ENCODE measurements at regions not wholly inside any gene's neighbourhood (a gene's known extent, or its start where the extent isn't known, plus 50 kb on each side); places are given as distances from the start of the nearest gene placed in this dataset.

GRCh38 chr11:25271301-25271700, 774.4 kb downstream of the LUZP2 start:
- peaks cover 3% of the 10 kb centered on the region; the same call in 1 of the 3 replicates for H3K9me3 Mint-ChIP-seq
- no peaks in the 10 kb centered on the region for H3K27me3 ChIP-seq (ENCODE audit: insufficient read depth)
- H3K9me2 ChIP-seq (ENCODE audit: insufficient read depth): no peaks in the 10 kb centered on the region
- H3K27me3 Mint-ChIP-seq (ENCODE audit: insufficient read depth, low read depth, poor library complexity): peaks cover under 1% of the 10 kb centered on the region
- H2AFZ ChIP-seq: no peak overlapping the region
- no peak overlapping the region for H3K4me3 Mint-ChIP-seq
- no peaks in the 10 kb centered on the region for H3K4me1 ChIP-seq (ENCODE audit: insufficient read depth)
- no peaks in the 10 kb centered on the region for H3F3A ChIP-seq (replicated peaks; ENCODE audit: low read depth)
- no peak overlapping the region for H3K27ac Mint-ChIP-seq
- DNase-seq (ENCODE audit: low spot score): no peak
- ATAC-seq: no peak
- H3K36me3 ChIP-seq (ENCODE audit: insufficient read depth): no peaks in the 10 kb centered on the region
- H3K4me2 ChIP-seq: no peak overlapping the region
- H3K36me3 Mint-ChIP-seq (ENCODE audit: low read depth): no peaks in the 10 kb centered on the region
- no peak overlapping the region for H3K27ac ChIP-seq (ENCODE audit: low read depth)
- no peak overlapping the region for H3K4me3 ChIP-seq
- no peaks in the 10 kb centered on the region for H3K4me1 Mint-ChIP-seq
- H3K79me2 ChIP-seq (replicated peaks; ENCODE audit: insufficient read depth): no peaks in the 10 kb centered on the region
- TF ChIP-seq ETS1 (IDR thresholded peaks at IDR 0.05): no peak
- no peak for TF ChIP-seq REST (IDR thresholded peaks at IDR 0.05; ENCODE audit: unreplicated experiment)
- TF ChIP-seq CREB1 (CRISPR knock-in tag; IDR thresholded peaks at IDR 0.05; ENCODE audit: low read depth): no peak
- no peak for TF ChIP-seq ZNF331 (CRISPR knock-in tag; IDR thresholded peaks at IDR 0.05; ENCODE audit: low read depth)
- no peak for TF ChIP-seq ZNF114 (CRISPR knock-in tag; IDR thresholded peaks at IDR 0.05)
- no peak for TF ChIP-seq ZNF462 (CRISPR knock-in tag; IDR thresholded peaks at IDR 0.05)
- TF ChIP-seq JUNB (IDR thresholded peaks at IDR 0.05; ENCODE audit: unreplicated experiment): no peak
- H4K20me1 ChIP-seq (replicated peaks; ENCODE audit: insufficient read depth): no peaks in the 10 kb centered on the region

Data from GM23338 (cell line).